ENCODE measurements at regions not wholly inside any gene's neighbourhood (a gene's known extent, or its start where the extent isn't known, plus 50 kb on each side); places are given as distances from the start of the nearest gene placed in this dataset.

GRCh38 chr10:124217906-124218804 is 124.8 kb upstream of the CHST15 start:
- intact Hi-C loops (cut with micrococcal nuclease) = no loop called here

- intact Hi-C loops (cut with micrococcal nuclease) = no loop called here
Observed at GRCh38 chr10:124217031-124217430, 123.6 kb upstream of the CHST15 start.

GRCh38 chr10:124214610-124215375 is 121.4 kb upstream of the CHST15 start:
- intact Hi-C loops (cut with micrococcal nuclease) = no loop called here

- intact Hi-C loops (cut with micrococcal nuclease) = no loop called here
Observed at GRCh38 chr10:124213899-124214510, 120.6 kb upstream of the CHST15 start.

- intact Hi-C loops (cut with micrococcal nuclease) = no loop called here
Observed at GRCh38 chr10:124213471-124213870, 120.1 kb upstream of the CHST15 start.

GRCh38 chr10:124212702-124213101 is 119.3 kb upstream of the CHST15 start:
- intact Hi-C loops (cut with micrococcal nuclease) = no loop called here

GRCh38 chr10:124211921-124212320 is 118.5 kb upstream of the CHST15 start:
- intact Hi-C loops (cut with micrococcal nuclease) = no loop called here

GRCh38 chr10:124210263-124210662 is 116.9 kb upstream of the CHST15 start:
- intact Hi-C loops (cut with micrococcal nuclease) = no loop called here

- intact Hi-C loops (cut with micrococcal nuclease) = no loop called here
Observed at GRCh38 chr10:124207391-124207790, 114.0 kb upstream of the CHST15 start.

GRCh38 chr10:124206616-124207015 is 113.2 kb upstream of the CHST15 start:
- intact Hi-C loops (cut with micrococcal nuclease) = no loop called here

GRCh38 chr10:124205432-124205831 is 112.0 kb upstream of the CHST15 start:
- intact Hi-C loops (cut with micrococcal nuclease) = no loop called here

GRCh38 chr10:124204726-124205125 is 111.3 kb upstream of the CHST15 start:
- intact Hi-C loops (cut with micrococcal nuclease) = no loop called here

- intact Hi-C loops (cut with micrococcal nuclease) = no loop called here
Observed at GRCh38 chr10:124200011-124200410, 106.6 kb upstream of the CHST15 start.

- intact Hi-C loops (cut with micrococcal nuclease) = no loop called here
Observed at GRCh38 chr10:124198871-124199270, 105.5 kb upstream of the CHST15 start.

- intact Hi-C loops (cut with micrococcal nuclease) = no loop called here
Observed at GRCh38 chr10:124198125-124198501, 104.7 kb upstream of the CHST15 start.

- intact Hi-C loops (cut with micrococcal nuclease) = no loop called here
Observed at GRCh38 chr10:124197371-124198124, 104.2 kb upstream of the CHST15 start.

- intact Hi-C loops (cut with micrococcal nuclease) = no loop called here
Observed at GRCh38 chr10:124196659-124197058, 103.3 kb upstream of the CHST15 start.

GRCh38 chr10:124194199-124194824 is 100.9 kb upstream of the CHST15 start:
- intact Hi-C loops (cut with micrococcal nuclease) = no loop called here

GRCh38 chr10:124193309-124193696 is 99.9 kb upstream of the CHST15 start:
- intact Hi-C loops (cut with micrococcal nuclease) = loop anchor here (1.0 kb wide), 1 partner anchor 196 kb away; no protein-coding TSS in a partner anchor

GRCh38 chr10:124192664-124193308 is 99.4 kb upstream of the CHST15 start:
- intact Hi-C loops (cut with micrococcal nuclease) = loop anchor here (1.0 kb wide), 1 partner anchor 197 kb away; no protein-coding TSS in a partner anchor

All from T-helper 1 cell treated with Interleukin-12 subunit alpha and Interleukin-12 subunit beta and Interleukin-4 antibody, amounts not matched to agents 30 ng/mL and 1 ng/mL, for 36 hours (primary cell).